ENCODE measurements at regions not wholly inside any gene's neighbourhood (a gene's known extent, or its start where the extent isn't known, plus 50 kb on each side); places are given as distances from the start of the nearest gene placed in this dataset.

GRCh38 chr12:127752802-127753201 is 514.2 kb upstream of the TMEM132C start:
- intact Hi-C loops (cut with DNase I) = no loop called here
- no peak for DNase-seq
- FAIRE-seq = no peak
- no peak overlapping the region for H3K9ac ChIP-seq (ENCODE audit: low read length in 3 of 3)
- H3K9me3 ChIP-seq (ENCODE audit: control insufficient read depth in 2 of 3, insufficient read depth in 1 of 3, low read length in 3 of 3) = no peaks in the 10 kb centered on the region
- H3K4me1 ChIP-seq (ENCODE audit: control insufficient read depth in 2 of 3, insufficient read depth in 2 of 3, low read depth in 1 of 3, low read length in 3 of 3) = no peaks in the 10 kb centered on the region
- H3K4me3 ChIP-seq (ENCODE audit: low read length in 3 of 3) = no peak overlapping the region
- TF ChIP-seq, protein P1, sequence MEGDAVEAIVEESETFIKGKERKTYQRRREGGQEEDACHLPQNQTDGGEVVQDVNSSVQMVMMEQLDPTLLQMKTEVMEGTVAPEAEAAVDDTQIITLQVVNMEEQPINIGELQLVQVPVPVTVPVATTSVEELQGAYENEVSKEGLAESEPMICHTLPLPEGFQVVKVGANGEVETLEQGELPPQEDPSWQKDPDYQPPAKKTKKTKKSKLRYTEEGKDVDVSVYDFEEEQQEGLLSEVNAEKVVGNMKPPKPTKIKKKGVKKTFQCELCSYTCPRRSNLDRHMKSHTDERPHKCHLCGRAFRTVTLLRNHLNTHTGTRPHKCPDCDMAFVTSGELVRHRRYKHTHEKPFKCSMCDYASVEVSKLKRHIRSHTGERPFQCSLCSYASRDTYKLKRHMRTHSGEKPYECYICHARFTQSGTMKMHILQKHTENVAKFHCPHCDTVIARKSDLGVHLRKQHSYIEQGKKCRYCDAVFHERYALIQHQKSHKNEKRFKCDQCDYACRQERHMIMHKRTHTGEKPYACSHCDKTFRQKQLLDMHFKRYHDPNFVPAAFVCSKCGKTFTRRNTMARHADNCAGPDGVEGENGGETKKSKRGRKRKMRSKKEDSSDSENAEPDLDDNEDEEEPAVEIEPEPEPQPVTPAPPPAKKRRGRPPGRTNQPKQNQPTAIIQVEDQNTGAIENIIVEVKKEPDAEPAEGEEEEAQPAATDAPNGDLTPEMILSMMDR (IDR thresholded peaks at IDR 0.05; ENCODE audit: borderline replicate concordance, extremely low read depth, insufficient read depth) = no peak
- no peaks in the 10 kb centered on the region for H3K36me3 ChIP-seq (ENCODE audit: control insufficient read depth in 2 of 3, insufficient read depth in 3 of 3, low read length in 3 of 3)
- H3K27ac ChIP-seq (ENCODE audit: low read depth in 2 of 2, low read length in 2 of 2) = no peak overlapping the region
- no peaks in the 10 kb centered on the region for H3K27me3 ChIP-seq (ENCODE audit: control insufficient read depth, insufficient read depth, low read length)

DNA sequence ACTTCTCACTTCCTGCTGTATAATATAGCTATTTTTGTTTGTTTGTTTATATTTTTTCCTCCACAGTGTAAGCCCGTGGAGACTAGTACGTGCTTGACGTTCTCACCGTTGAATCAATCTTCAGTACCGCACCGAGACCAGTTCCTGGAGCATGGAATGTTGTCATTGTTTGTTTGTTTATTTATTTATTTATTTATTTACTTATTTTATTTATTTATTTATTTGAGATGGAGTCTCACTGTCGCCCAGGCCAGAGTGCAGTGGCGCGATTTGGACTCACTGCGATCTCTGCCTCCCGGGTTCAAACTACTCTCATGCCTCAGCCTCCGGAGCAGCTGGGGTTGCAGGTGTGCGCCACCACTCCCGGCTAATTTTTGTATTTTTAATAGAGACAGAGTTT is 506.6 kb upstream of the TMEM132C start:
- TF ChIP-seq, protein P1 (IDR thresholded peaks at IDR 0.05; ENCODE audit: borderline replicate concordance, extremely low read depth, insufficient read depth) = no peak
- H3K27me3 ChIP-seq (ENCODE audit: control insufficient read depth, insufficient read depth, low read length) = no peaks in the 10 kb centered on the region
- intact Hi-C loops (cut with DNase I) = no loop called here
- no peaks in the 10 kb centered on the region for H3K36me3 ChIP-seq (ENCODE audit: control insufficient read depth in 2 of 3, insufficient read depth in 3 of 3, low read length in 3 of 3)
- no peaks in the 10 kb centered on the region for H3K9me3 ChIP-seq (ENCODE audit: control insufficient read depth in 2 of 3, insufficient read depth in 1 of 3, low read length in 3 of 3)
- no peak overlapping the region for H3K4me3 ChIP-seq (ENCODE audit: low read length in 3 of 3)
- FAIRE-seq (no peak), DNase-seq (no peak)
- H3K9ac ChIP-seq (ENCODE audit: low read length in 3 of 3) = no peak overlapping the region
- H3K4me1 ChIP-seq (ENCODE audit: control insufficient read depth in 2 of 3, insufficient read depth in 2 of 3, low read depth in 1 of 3, low read length in 3 of 3) = no peaks in the 10 kb centered on the region
- H3K27ac ChIP-seq (ENCODE audit: low read depth in 2 of 2, low read length in 2 of 2) = no peak overlapping the region

DNA sequence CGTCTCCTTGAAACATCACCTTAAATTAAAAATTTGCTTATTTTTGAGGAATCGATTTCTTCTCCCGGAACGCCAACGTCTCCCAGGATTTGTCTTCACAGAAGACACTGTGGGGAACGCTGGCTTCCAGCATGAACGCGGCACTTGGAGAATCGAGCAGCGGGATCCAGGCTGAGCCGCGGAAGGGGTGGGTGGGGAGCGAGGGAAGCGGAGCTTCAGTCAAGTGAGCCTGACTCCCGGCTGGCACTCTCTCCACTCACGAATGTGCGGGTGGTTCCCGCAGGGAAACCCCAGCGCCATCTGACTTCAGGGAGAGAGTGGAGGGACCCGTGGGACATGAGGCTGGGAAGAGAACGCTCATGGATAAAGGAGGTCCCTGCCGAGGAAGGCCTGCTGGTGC is 506.0 kb upstream of the TMEM132C start:
- FAIRE-seq = no peak
- Histone ChIP-seq H3K9ac (ENCODE audit: low read length in 3 of 3) (no peak overlapping the region), H3K36me3 (ENCODE audit: control insufficient read depth in 2 of 3, insufficient read depth in 3 of 3, low read length in 3 of 3) (no peaks in the 10 kb centered on the region), H3K4me3 (ENCODE audit: low read length in 3 of 3) (no peak overlapping the region), H3K27me3 (ENCODE audit: control insufficient read depth, insufficient read depth, low read length) (no peaks in the 10 kb centered on the region), H3K27ac (ENCODE audit: low read depth in 2 of 2, low read length in 2 of 2) (no peak overlapping the region), H3K9me3 (ENCODE audit: control insufficient read depth in 2 of 3, insufficient read depth in 1 of 3, low read length in 3 of 3) (no peaks in the 10 kb centered on the region), H3K4me1 (ENCODE audit: control insufficient read depth in 2 of 3, insufficient read depth in 2 of 3, low read depth in 1 of 3, low read length in 3 of 3) (no peaks in the 10 kb centered on the region)
- DNase-seq = no peak
- TF ChIP-seq, protein P1 (IDR thresholded peaks at IDR 0.05; ENCODE audit: borderline replicate concordance, extremely low read depth, insufficient read depth) = no peak
- intact Hi-C loops (cut with DNase I) = no loop called here

GRCh38 chr12:127761880-127762279 is 505.1 kb upstream of the TMEM132C start:
- H3K9ac ChIP-seq (ENCODE audit: low read length in 3 of 3) = no peak overlapping the region
- intact Hi-C loops (cut with DNase I) = no loop called here

More at GRCh38 chr12:127761880-127762279, 505.1 kb upstream of the TMEM132C start:
- TF ChIP-seq, protein P1 (IDR thresholded peaks at IDR 0.05; ENCODE audit: borderline replicate concordance, extremely low read depth, insufficient read depth) = no peak
- FAIRE-seq (no peak), DNase-seq (no peak)
- Histone ChIP-seq H3K36me3 (ENCODE audit: control insufficient read depth in 2 of 3, insufficient read depth in 3 of 3, low read length in 3 of 3) (no peaks in the 10 kb centered on the region), H3K27me3 (ENCODE audit: control insufficient read depth, insufficient read depth, low read length) (no peaks in the 10 kb centered on the region), H3K4me1 (ENCODE audit: control insufficient read depth in 2 of 3, insufficient read depth in 2 of 3, low read depth in 1 of 3, low read length in 3 of 3) (no peaks in the 10 kb centered on the region), H3K4me3 (ENCODE audit: low read length in 3 of 3) (no peak overlapping the region), H3K9me3 (ENCODE audit: control insufficient read depth in 2 of 3, insufficient read depth in 1 of 3, low read length in 3 of 3) (no peaks in the 10 kb centered on the region), H3K27ac (ENCODE audit: low read depth in 2 of 2, low read length in 2 of 2) (no peak overlapping the region)
